ENCODE measurements at regions not wholly inside any gene's neighbourhood (a gene's known extent, or its start where the extent isn't known, plus 50 kb on each side); places are given as distances from the start of the nearest gene placed in this dataset.
A peak's percentile ranks its signal among the peaks of the same experiment; 100 is the strongest.

- DNase-seq = no peak
Observed at GRCh38 chr18:65124633-65125032, 626.2 kb upstream of the CDH7 start.

DNA sequence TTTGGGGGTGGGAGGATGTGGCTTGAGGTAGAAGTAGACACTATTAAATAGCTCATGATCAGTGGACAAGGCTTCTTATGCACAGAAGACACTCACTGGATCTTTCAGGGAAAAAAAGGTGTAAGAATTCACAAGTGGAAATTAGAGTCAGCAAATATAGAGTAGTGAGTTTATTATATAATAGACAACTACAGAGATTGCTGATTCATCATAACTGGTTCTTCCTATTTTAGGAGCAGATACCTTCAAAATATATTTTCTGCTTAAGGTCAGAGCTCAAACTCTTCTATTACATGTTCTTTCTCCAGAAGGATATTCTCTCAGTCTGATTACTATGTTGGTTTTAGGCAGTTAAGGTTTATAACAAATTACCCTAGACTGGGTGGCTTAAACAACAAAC is 646.9 kb upstream of the CDH7 start:
- no peak for DNase-seq

GRCh38 chr18:65093346-65093745 is 657.5 kb upstream of the CDH7 start:
- peak; percentile 92 for DNase-seq

GRCh38 chr18:65091744-65092329 is 659.0 kb upstream of the CDH7 start:
- peak; percentile 56 for DNase-seq

DNA sequence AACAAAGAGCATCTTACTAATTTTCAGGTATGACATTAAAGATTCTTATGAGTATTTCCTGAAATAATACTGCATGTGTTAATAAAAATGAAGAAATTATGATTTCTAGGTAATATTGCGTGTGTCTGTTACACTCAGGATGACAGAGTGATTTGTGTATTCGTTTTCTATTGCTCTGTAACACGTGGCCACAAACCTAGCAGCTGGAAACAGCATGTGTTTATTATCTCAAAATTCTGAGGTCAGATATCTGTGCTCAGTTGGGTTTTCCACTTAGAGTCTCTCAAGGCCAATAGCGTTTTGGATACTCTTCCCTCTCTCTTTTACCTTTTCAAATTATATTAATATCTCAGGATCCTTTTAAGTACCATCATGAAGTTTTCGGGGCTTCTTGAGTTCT is 667.9 kb upstream of the CDH7 start:
- DNase-seq = no peak

- no peak for DNase-seq
Observed at GRCh38 chr18:65081786-65082185, 669.0 kb upstream of the CDH7 start.

GRCh38 chr18:65073060-65073550 is 677.7 kb upstream of the CDH7 start:
- DNase-seq = no peak

DNA sequence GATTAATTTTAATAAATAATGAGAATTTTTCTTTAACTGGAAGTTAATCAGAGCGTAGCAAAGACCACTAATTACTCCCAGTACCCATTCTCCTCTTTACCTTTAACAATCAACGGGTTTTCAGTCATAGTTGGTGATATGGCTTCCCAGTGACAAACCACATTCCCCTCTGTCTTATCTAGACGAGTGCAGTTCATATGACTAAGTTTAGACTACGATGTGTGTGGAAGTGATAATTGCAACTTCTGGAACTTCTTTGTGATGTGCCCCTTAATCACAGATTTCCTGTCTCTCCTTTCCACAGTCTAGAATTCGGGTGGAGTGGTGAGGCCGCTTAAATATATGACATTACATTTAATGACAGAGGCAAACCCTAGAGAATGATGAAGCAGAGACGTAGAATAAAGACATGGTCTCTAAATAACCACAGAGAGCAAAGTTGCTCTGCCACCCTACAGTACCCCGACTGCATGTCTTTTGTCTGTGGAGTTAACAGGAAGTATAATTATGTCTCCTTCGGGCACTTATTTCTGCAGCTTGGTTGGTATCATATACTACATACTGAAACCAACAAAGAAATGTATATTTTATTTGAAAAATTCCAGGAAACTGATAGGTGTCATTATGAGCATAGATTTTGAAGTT is 693.3 kb upstream of the CDH7 start:
- DNase-seq = no peak

- DNase-seq = no peak
Observed at GRCh38 chr18:65056575-65056974, 694.2 kb upstream of the CDH7 start.

DNA sequence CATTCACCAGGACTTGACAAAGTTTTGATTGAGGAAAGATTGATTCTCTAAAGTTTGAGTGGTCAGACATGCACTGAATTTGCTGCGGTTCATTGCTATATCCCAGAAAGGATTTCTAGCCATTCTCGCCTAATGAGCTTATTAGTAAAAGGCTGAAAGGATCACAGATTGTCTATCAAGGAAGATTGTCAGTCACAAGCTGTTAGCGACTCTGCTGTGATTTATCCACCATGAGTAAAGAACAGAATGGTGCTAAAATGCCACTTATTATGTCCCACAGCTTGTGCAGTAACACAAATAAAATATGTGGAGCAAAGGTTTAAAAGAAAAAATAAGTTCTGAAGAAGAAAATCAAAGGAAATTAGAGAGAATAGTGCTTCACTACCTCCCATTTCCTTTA is 701.2 kb upstream of the CDH7 start:
- DNase-seq = no peak

- no peak for DNase-seq
Observed at GRCh38 chr18:65039578-65039977, 711.2 kb upstream of the CDH7 start.

- DNase-seq = no peak
Observed at GRCh38 chr18:65035701-65036100, 715.1 kb upstream of the CDH7 start.

- no peak for DNase-seq
Observed at GRCh38 chr18:65025756-65026155, 725.1 kb upstream of the CDH7 start.

DNA sequence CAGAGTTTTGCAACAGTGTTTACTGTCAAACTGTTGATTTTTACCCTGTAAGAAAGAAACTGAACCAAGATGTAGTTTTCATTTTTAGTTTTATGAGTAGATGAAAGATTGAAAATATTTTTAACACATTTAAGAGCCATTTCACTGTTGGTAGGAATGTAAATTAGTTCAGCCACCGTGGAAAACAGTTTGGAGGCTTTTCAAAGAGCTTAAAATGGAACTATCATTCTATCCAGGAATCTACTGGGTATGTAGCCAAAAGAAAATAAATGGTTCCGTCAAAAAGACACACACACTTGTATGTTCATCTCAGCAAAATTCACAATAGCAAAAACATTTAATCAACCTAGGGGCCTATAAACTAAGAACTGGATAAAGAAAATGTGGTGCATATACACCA is 729.8 kb upstream of the CDH7 start:
- no peak for DNase-seq

- no peak for DNase-seq
Observed at GRCh38 chr18:65018184-65018583, 732.6 kb upstream of the CDH7 start.

- no peak for DNase-seq
Observed at GRCh38 chr18:65017372-65017760, 733.4 kb upstream of the CDH7 start.

- no peak for DNase-seq
Observed at GRCh38 chr18:65016631-65017371, 734.0 kb upstream of the CDH7 start.

DNA sequence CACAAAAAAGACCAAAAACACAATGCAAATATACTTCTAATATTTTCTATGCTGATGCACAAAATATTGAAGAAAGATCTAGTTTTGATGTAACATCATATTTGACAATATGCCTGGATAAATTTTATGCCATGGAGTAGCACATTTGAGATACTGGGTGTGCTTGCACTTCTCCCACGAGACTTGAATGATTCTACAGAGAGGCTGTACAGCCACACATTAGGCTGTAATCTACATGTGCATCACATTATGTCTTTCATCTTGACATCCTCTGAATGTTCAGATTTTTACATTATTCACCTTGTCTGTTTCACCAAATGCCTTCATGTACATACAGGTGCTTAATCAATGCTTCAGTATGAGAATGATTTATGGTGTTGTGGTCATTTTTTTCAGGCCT is 756.4 kb upstream of the CDH7 start:
- no peak for DNase-seq

- DNase-seq = no peak
Observed at GRCh38 chr18:64993695-64994094, 757.1 kb upstream of the CDH7 start.

DNA sequence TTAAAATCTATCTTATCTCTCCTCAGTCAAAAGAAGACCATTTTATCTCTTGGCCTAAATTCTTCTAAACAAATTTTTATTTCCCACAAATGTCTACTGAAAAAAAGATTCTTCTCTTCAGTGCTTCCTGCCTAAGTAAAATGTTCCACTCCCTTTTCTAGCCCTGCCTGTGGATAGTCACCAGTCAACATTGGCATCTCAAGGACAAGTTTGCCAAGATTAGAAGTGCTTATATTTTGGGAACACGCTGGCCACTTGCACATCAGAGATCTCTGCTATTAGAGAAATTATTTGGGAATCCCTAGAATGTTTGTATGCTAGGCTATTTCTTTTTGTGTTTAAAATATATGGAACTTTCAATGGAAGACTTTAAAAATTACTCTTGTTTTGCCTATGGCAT is 758.2 kb upstream of the CDH7 start:
- no peak for DNase-seq

GRCh38 chr18:64991102-64991501 is 759.7 kb upstream of the CDH7 start:
- DNase-seq = no peak

GRCh38 chr18:64986906-64987495 is 763.8 kb upstream of the CDH7 start:
- no peak for DNase-seq

DNA sequence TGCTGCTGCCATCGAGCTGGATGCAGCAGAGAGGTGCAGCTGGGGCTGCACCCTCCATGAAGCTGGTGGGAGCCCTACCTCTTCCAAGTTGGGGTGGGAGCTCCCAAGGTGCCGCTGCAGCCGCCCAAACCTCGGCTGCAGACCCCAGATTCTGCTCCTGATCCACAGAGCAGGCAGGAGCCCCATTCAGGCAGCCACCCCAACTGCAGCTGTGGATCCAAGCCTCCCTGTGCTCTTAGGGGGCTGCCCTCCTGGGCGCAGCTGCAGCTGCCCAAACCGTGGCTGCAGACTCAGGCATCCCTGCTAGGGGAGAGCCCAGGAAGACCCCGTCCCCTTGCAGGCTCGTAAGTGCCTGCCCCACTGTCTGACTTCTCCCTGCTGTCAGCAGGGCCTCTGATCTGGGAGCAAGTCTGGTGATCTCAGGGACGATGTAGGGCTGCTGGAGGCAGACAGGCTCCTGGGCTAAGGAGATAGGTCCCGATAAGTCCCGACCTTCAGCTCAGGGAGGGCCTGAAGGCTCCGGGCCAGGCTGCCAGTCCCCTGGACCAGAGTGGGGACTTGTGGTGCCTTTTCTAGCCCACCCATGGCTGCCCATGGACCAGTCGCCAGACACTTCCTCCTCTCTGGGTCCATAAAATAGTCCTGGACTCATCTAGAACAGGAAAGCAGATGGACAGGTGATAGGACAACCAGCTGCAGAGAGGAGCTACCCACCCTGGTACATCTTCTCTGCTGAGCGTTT is 767.1 kb upstream of the CDH7 start:
- no peak for DNase-seq

All from NCI-H1694 (cell line).